A549 (cell line): ENCODE measurements at regions not wholly inside any gene's neighbourhood (a gene's known extent, or its start where the extent isn't known, plus 50 kb on each side); places are given as distances from the start of the nearest gene placed in this dataset.

Source experiments
- ATAC-seq, 2 experiments: fragments of 200-7000 bp in 1 of 2; fragments of >200 bp in 1 of 2; cut with Nextera tagmentation in 1 of 2; cut with Tn5 transposase in 1 of 2; 3 replicates each; pipeline versions ENCODE4 v1.8.0 to v1.9.1; 2018 to 2020; ENCODE audit warnings: mild to moderate bottlenecking in 1 of 2, moderate library complexity in 1 of 2
- CTCF ChIA-PET: fragments of 300-600 bp; sonication (Branson Sonifier 250); formaldehyde crosslinking; extraction: SDS; loops from one replicate; lab custom pipeline; 2021; ENCODE audit warnings: antibody characterized with exemption, inconsistent platforms; lab: Yijun Ruan, JAX
- POLR2A ChIA-PET: fragments of 350-600 bp; formaldehyde crosslinking; extraction: SDS; loops from one replicate; lab custom pipeline; 2021; ENCODE audit warnings: antibody characterized with exemption, inconsistent platforms; lab: Yijun Ruan, JAX
- DNase-seq, 2 experiments: peaks; one replicate each; pipeline versions ENCODE4 v3.0.0 to v3.0.0-alpha.2; 2011 to 2016; ENCODE audit warnings: low read depth in 1 of 2, low spot score in 1 of 2
- FAIRE-seq: peaks from 2 replicates; lab custom pipeline; 2011; peaks lifted over from hg19 to GRCh38; lab: Jason Lieb, UNC
- H3K27ac ChIP-seq, 2 experiments: fragments of >200 bp; sonication (Bioruptor Twin); formaldehyde crosslinking; 3 replicates each; pipeline ENCODE4 v1.5.1; 2016 to 2017
- H3K4me1 ChIP-seq: fragments of >200 bp; sonication (Bioruptor Twin); formaldehyde crosslinking; 3 replicates; pipeline ENCODE4 v1.6.1; 2016
- H3K4me2 ChIP-seq: fragments of >200 bp; sonication (Bioruptor Twin); formaldehyde crosslinking; 3 replicates; pipeline ENCODE4 v1.6.1; 2016
- H3K4me3 ChIP-seq: fragments of >200 bp; sonication (Bioruptor Twin); formaldehyde crosslinking; 3 replicates; pipeline ENCODE4 v1.5.1; 2016
- H3K9me3 ChIP-seq: fragments of >200 bp; sonication (Bioruptor Twin); formaldehyde crosslinking; 3 replicates; pipeline ENCODE4 v1.6.1; 2016
- CBX2 ChIP-seq: fragments of 200-600 bp; sonication (generic); IDR thresholded peaks from 2 replicates; pipeline ENCODE4 v1.6.1; 2016; ENCODE audit warnings: low read depth, mild to moderate bottlenecking, borderline replicate concordance
- CTCF ChIP-seq: fragments of >200 bp; sonication (Bioruptor Twin); formaldehyde crosslinking; IDR thresholded peaks from 3 replicates; pipeline ENCODE4 v1.5.1; 2016
- EHMT2 ChIP-seq: fragments of 200-600 bp; sonication (generic); IDR thresholded peaks from 2 replicates; pipeline ENCODE4 v1.6.1; 2016; ENCODE audit warnings: antibody characterized with exemption, low read depth, mild to moderate bottlenecking, moderate library complexity
- GATA3 ChIP-seq: IDR thresholded peaks from 2 replicates; pipeline ENCODE4 v1.6.1; 2012; ENCODE audit warnings: borderline replicate concordance
- HDAC2 ChIP-seq: fragments of 200-600 bp; sonication (generic); IDR thresholded peaks from 2 replicates; pipeline ENCODE4 v1.6.1; 2016
- HES2 ChIP-seq: fragments of >200 bp; sonication (Bioruptor Twin); formaldehyde crosslinking; IDR thresholded peaks from 2 replicates; pipeline ENCODE4 v1.6.1; 2016
- HMGXB4 ChIP-seq: fragments of 250-450 bp; sonication (Bioruptor Pico); IDR thresholded peaks from 2 replicates; pipeline ENCODE4 v1.5.0; 2021; ENCODE audit warnings: mild to moderate bottlenecking, moderate library complexity, borderline replicate concordance
- JUNB ChIP-seq: fragments of >200 bp; sonication (Bioruptor Twin); formaldehyde crosslinking; IDR thresholded peaks from 2 replicates; pipeline ENCODE4 v1.6.1; 2016
- KDM5A ChIP-seq: fragments of 200-600 bp; sonication (generic); IDR thresholded peaks from 2 replicates; pipeline ENCODE4 v1.6.1; 2016; ENCODE audit warnings: antibody characterized with exemption, mild to moderate bottlenecking
- MAX ChIP-seq: IDR thresholded peaks from 2 replicates; pipeline ENCODE4 v1.6.1; 2012
- NPAS2 ChIP-seq: fragments of 250-450 bp; sonication (Bioruptor Pico); IDR thresholded peaks from 2 replicates; pipeline ENCODE4 v1.8.0; 2022; ENCODE audit warnings: mild to moderate bottlenecking, moderate library complexity, borderline replicate concordance
- NR3C1 ChIP-seq: fragments of >200 bp; sonication (Bioruptor Twin); formaldehyde crosslinking; IDR thresholded peaks from 3 replicates; pipeline ENCODE4 v1.6.1; 2017
- PBX3 ChIP-seq: IDR thresholded peaks from 2 replicates; pipeline ENCODE4 v1.6.1; 2012
- POLR2A ChIP-seq: IDR thresholded peaks from 2 replicates; pipeline ENCODE4 v1.6.1; 2012; ENCODE audit warnings: mild to moderate bottlenecking, low read length
- RNF2 ChIP-seq: fragments of 200-600 bp; sonication (generic); IDR thresholded peaks from 2 replicates; pipeline ENCODE4 v1.6.1; 2016; ENCODE audit warnings: low read depth, mild to moderate bottlenecking, antibody characterized with exemption, moderate library complexity, borderline replicate concordance
- TP53 ChIP-seq: fragments of 250-450 bp; sonication (Bioruptor Pico); IDR thresholded peaks from 2 replicates; pipeline ENCODE4 v1.5.0; 2021; ENCODE audit warnings: mild to moderate bottlenecking, moderate library complexity
- ZC3H11A ChIP-seq: fragments of 450-650 bp; IDR thresholded peaks from 2 replicates; pipeline ENCODE4 v1.6.1; 2014; ENCODE audit warnings: antibody characterized with exemption, mild to moderate bottlenecking
- ZNF302 ChIP-seq: fragments of 250-450 bp; sonication (Bioruptor Pico); IDR thresholded peaks from 2 replicates; pipeline ENCODE4 v1.9.0; 2021; ENCODE audit warnings: inconsistent platforms, mild to moderate bottlenecking, moderate library complexity
- WGBS: methylation state at CpG from one replicate; pipeline ENCODE4 v1.1.6; 2017; ENCODE audit errors: missing lambda C conversion rate; 5-methylcytosine and 5-hydroxymethylcytosine counted together

GRCh38 chr1:199667089-199667488, 360.4 kb upstream of the NR5A2 start:
- no peak overlapping the region for H3K27ac ChIP-seq
- ChIA-PET CTCF (interaction anchor here (0.6 to 1.4 kb wide), 5 partner anchors 9 to 911 kb away, joined by 3 to 4 read pairs (median 3); no protein-coding TSS in a partner anchor), POLR2A (no interaction called here)
- 80% methylated on average over 10 of the region's 10 CpGs for WGBS
- TF ChIP-seq CTCF (no peak), MAX (no peak), CBX2 (no peak), ZC3H11A (no peak), HMGXB4 (CRISPR knock-in tag) (no peak), NR3C1 (no peak), GATA3 (no peak), HDAC2 (no peak)
- H3K4me3 ChIP-seq: no peak overlapping the region
- no peak overlapping the region for H3K4me2 ChIP-seq
- FAIRE-seq (no peak), ATAC-seq (no peak), DNase-seq (no peak)
- H3K9me3 ChIP-seq: no peaks in the 10 kb centered on the region
- no peaks in the 10 kb centered on the region for H3K4me1 ChIP-seq

- Histone ChIP-seq H3K9me3 (no peaks in the 10 kb centered on the region), H3K4me3 (no peak overlapping the region), H3K4me2 (no peak overlapping the region), H3K27ac (no peak overlapping the region), H3K4me1 (no peaks in the 10 kb centered on the region)
- ChIA-PET POLR2A (no interaction called here), CTCF (interaction anchor here (1.1 kb wide), 1 partner anchor 841 kb away, joined by 3 read pairs; no protein-coding TSS in a partner anchor)
- DNase-seq (no peak), ATAC-seq (no peak), FAIRE-seq (no peak)
- TF ChIP-seq POLR2A: no peak
- no peak for TF ChIP-seq ZC3H11A
Measured at GRCh38 chr1:199669916-199670315, 357.6 kb upstream of the NR5A2 start.

- Histone ChIP-seq H3K27ac (no peak overlapping the region), H3K4me2 (no peak overlapping the region)
- ChIA-PET CTCF (interaction anchor here (0.6 kb wide), 1 partner anchor 176 kb away, joined by 3 read pairs; no protein-coding TSS in a partner anchor), POLR2A (no interaction called here)
- WGBS: 81% methylated on average over 3 of the region's 3 CpGs
- TF ChIP-seq CBX2 (no peak), EHMT2 (no peak), NPAS2 (no peak), JUNB (no peak), GATA3 (no peak), TP53 (CRISPR knock-in tag) (no peak), MAX (no peak), ZNF302 (CRISPR knock-in tag) (no peak)
- TF ChIP-seq, all 56 proteins: peak for 0
- no peaks in the 10 kb centered on the region for H3K9me3 ChIP-seq
- H3K4me1 ChIP-seq: no peaks in the 10 kb centered on the region
- FAIRE-seq (no peak), ATAC-seq (no peak), DNase-seq (no peak)
- no peak overlapping the region for H3K4me3 ChIP-seq
Measured at GRCh38 chr1:199671684-199672083, 355.8 kb upstream of the NR5A2 start.

GRCh38 chr1:199675937-199676336, 351.6 kb upstream of the NR5A2 start:
- no peak for ATAC-seq
- CTCF ChIA-PET: interaction anchor here (0.6 to 1.3 kb wide), 5 partner anchors 9 to 447 kb away, joined by 3 to 5 read pairs (median 3); no protein-coding TSS in a partner anchor
- no peak for FAIRE-seq
- no peak overlapping the region for H3K4me2 ChIP-seq
- no peaks in the 10 kb centered on the region for H3K4me1 ChIP-seq
- no peaks in the 10 kb centered on the region for H3K9me3 ChIP-seq
- POLR2A ChIA-PET: no interaction called here
- no peak overlapping the region for H3K27ac ChIP-seq
- H3K4me3 ChIP-seq: no peak overlapping the region
- WGBS: 92% methylated on average over 3 of the region's 3 CpGs
- DNase-seq: no peak
- no peak for TF ChIP-seq PBX3
- TF ChIP-seq GATA3: no peak
- no peak for TF ChIP-seq CTCF
- TF ChIP-seq RNF2: no peak
- no peak for TF ChIP-seq HES2
- no peak for TF ChIP-seq CBX2
- no peak for TF ChIP-seq KDM5A
